IPS-20b (cell line): ENCODE measurements at regions not wholly inside any gene's neighbourhood (a gene's known extent, or its start where the extent isn't known, plus 50 kb on each side); places are given as distances from the start of the nearest gene placed in this dataset.

Experiments used
- H3K27ac ChIP-seq: one replicate; pipeline ENCODE4 v1.5.1; 2013; ENCODE audit warnings: low read length
- H3K27me3 ChIP-seq: 2 replicates; pipeline ENCODE4 v1.6.1; 2013; ENCODE audit warnings: mild to moderate bottlenecking, low read length, inconsistent platforms; ENCODE audit not compliant: insufficient read depth
- H3K36me3 ChIP-seq: 2 replicates; pipeline ENCODE4 v1.6.1; 2013; ENCODE audit warnings: low read depth, mild to moderate bottlenecking, inconsistent platforms, low read length, moderate library complexity; ENCODE audit not compliant: insufficient read depth
- H3K4me1 ChIP-seq: 2 replicates; pipeline ENCODE4 v1.6.1; 2013; ENCODE audit warnings: mild to moderate bottlenecking, control low read depth, inconsistent platforms, low read length, moderate library complexity; ENCODE audit not compliant: insufficient read depth
- H3K4me3 ChIP-seq: 2 replicates; pipeline ENCODE4 v1.5.1; 2013; ENCODE audit warnings: mild to moderate bottlenecking, low read length, inconsistent platforms
- H3K9ac ChIP-seq: 2 replicates; pipeline ENCODE4 v1.6.1; 2013; ENCODE audit warnings: low read depth, mild to moderate bottlenecking, inconsistent platforms, low read length, moderate library complexity
- H3K9me3 ChIP-seq: 2 replicates; pipeline ENCODE4 v1.6.1; 2013; ENCODE audit warnings: mild to moderate bottlenecking, low read depth, low read length, inconsistent platforms; ENCODE audit not compliant: insufficient read depth

- no peaks in the 10 kb centered on the region for H3K36me3 ChIP-seq
- H3K27ac ChIP-seq, result no peak overlapping the region
- H3K9me3 ChIP-seq, result no peaks in the 10 kb centered on the region
- H3K9ac ChIP-seq, result no peak overlapping the region
- H3K4me3 ChIP-seq, result no peak overlapping the region
- no peaks in the 10 kb centered on the region for H3K4me1 ChIP-seq
- H3K27me3 ChIP-seq, result no peaks in the 10 kb centered on the region
Measured at GRCh38 chr6:156306531-156306930, 470.6 kb upstream of the ARID1B start.

DNA sequence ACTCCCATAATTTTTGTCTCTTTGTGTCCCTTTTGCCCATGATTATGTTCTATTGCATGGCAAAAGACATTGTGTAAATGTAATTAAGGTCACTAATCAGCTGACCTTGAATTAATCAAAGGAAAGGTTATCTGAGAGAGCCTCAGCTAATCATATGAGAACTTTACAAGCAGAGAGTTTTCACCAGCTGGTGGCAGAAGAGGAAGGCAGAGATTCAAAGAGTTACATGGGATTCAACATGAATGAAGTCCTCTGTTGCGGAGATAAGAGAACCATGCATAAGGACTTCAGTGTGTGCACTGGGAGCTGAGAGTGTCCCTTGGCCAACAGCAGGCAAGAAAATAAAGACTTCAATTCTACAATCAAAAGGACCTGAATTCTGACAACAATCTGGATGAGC lies 494.1 kb upstream of the ARID1B start:
- H3K27me3 ChIP-seq, result no peaks in the 10 kb centered on the region
- H3K4me1 ChIP-seq, result no peaks in the 10 kb centered on the region
- no peaks in the 10 kb centered on the region; the same call in 1 of the 2 replicates for H3K9me3 ChIP-seq
- no peak overlapping the region for H3K9ac ChIP-seq
- no peak overlapping the region for H3K27ac ChIP-seq
- no peaks in the 10 kb centered on the region for H3K36me3 ChIP-seq
- no peak overlapping the region for H3K4me3 ChIP-seq

DNA sequence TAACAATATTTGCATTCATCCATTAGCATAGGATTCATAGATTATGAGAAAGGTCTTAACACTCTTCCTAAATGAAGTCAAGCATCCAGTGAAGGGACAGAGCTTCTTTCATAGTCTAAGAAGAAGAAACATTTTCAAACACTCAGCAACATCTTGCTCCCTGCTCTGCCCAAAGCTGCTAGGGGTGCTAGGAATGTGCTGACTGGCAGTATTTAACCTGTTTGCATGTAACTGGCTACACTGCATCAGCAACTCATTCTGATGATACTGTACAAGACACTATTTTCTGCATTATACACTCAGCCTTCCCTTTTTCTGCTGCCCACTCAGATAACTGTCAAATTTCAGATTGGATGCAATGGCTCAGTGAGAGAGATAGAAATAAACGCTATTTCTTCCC lies 495.1 kb upstream of the ARID1B start:
- H3K4me3 ChIP-seq, result no peak overlapping the region
- H3K9me3 ChIP-seq, result peaks cover 3% of the 10 kb centered on the region; the same call in 1 of the 2 replicates
- H3K27me3 ChIP-seq, result no peaks in the 10 kb centered on the region
- no peaks in the 10 kb centered on the region for H3K4me1 ChIP-seq
- no peaks in the 10 kb centered on the region for H3K36me3 ChIP-seq
- no peak overlapping the region for H3K9ac ChIP-seq
- H3K27ac ChIP-seq, result no peak overlapping the region

GRCh38 chr6:156281266-156281665 lies 495.9 kb upstream of the ARID1B start:
- Histone ChIP-seq H3K27ac (no peak overlapping the region), H3K36me3 (no peaks in the 10 kb centered on the region), H3K9me3 (peaks cover 3% of the 10 kb centered on the region; the same call in 1 of the 2 replicates), H3K27me3 (no peaks in the 10 kb centered on the region), H3K4me3 (no peak overlapping the region), H3K4me1 (no peaks in the 10 kb centered on the region), H3K9ac (no peak overlapping the region)

GRCh38 chr6:156280065-156280464 lies 497.1 kb upstream of the ARID1B start:
- no peaks in the 10 kb centered on the region for H3K4me1 ChIP-seq
- H3K27me3 ChIP-seq, result no peaks in the 10 kb centered on the region
- no peaks in the 10 kb centered on the region for H3K36me3 ChIP-seq
- no peak overlapping the region for H3K27ac ChIP-seq
- peaks cover 3% of the 10 kb centered on the region; the same call in 1 of the 2 replicates for H3K9me3 ChIP-seq
- H3K4me3 ChIP-seq, result no peak overlapping the region
- no peak overlapping the region for H3K9ac ChIP-seq

GRCh38 chr6:156279261-156279969 lies 497.8 kb upstream of the ARID1B start:
- no peak overlapping the region for H3K27ac ChIP-seq
- H3K9me3 ChIP-seq, result peaks cover 3% of the 10 kb centered on the region; the same call in 1 of the 2 replicates
- H3K27me3 ChIP-seq, result no peaks in the 10 kb centered on the region
- no peaks in the 10 kb centered on the region for H3K36me3 ChIP-seq
- no peaks in the 10 kb centered on the region for H3K4me1 ChIP-seq
- no peak overlapping the region for H3K9ac ChIP-seq
- H3K4me3 ChIP-seq, result no peak overlapping the region

- Histone ChIP-seq H3K36me3 (no peaks in the 10 kb centered on the region), H3K4me1 (no peaks in the 10 kb centered on the region), H3K27ac (no peak overlapping the region), H3K4me3 (no peak overlapping the region), H3K9me3 (peaks cover 3% of the 10 kb centered on the region; the same call in 1 of the 2 replicates), H3K9ac (no peak overlapping the region), H3K27me3 (no peaks in the 10 kb centered on the region)
Measured at GRCh38 chr6:156273065-156273711, 504.0 kb upstream of the ARID1B start.

GRCh38 chr6:156269751-156270369 lies 507.3 kb upstream of the ARID1B start:
- no peaks in the 10 kb centered on the region for H3K36me3 ChIP-seq
- H3K9me3 ChIP-seq, result no peaks in the 10 kb centered on the region
- no peak overlapping the region for H3K4me3 ChIP-seq
- no peak overlapping the region for H3K9ac ChIP-seq
- H3K4me1 ChIP-seq, result no peaks in the 10 kb centered on the region
- no peaks in the 10 kb centered on the region for H3K27me3 ChIP-seq
- H3K27ac ChIP-seq, result no peak overlapping the region

DNA sequence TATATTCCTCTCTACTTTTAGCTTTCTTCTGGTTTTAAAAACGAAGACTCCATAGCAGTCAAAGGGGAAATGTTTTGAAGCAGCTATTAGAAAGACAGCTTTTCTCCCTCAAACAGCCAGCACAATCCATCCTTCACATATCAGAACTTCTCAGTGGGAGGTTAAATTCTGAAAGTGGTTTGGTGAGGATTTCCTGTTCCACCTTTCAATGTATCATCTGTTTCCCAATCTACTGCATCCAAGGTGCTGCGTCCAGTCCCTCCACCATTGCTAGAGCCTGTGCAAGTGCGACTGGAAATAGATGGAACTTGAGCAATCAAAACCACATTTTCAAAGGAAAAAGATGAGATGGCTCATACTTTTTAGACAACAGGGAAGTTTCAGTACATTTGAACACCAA lies 508.3 kb upstream of the ARID1B start:
- Histone ChIP-seq H3K9ac (no peak overlapping the region), H3K27me3 (no peaks in the 10 kb centered on the region), H3K27ac (no peak overlapping the region), H3K36me3 (no peaks in the 10 kb centered on the region), H3K4me1 (no peaks in the 10 kb centered on the region), H3K9me3 (no peaks in the 10 kb centered on the region), H3K4me3 (no peak overlapping the region)

- Histone ChIP-seq H3K27me3 (no peaks in the 10 kb centered on the region), H3K27ac (no peak overlapping the region), H3K4me3 (no peak overlapping the region), H3K9ac (no peak overlapping the region), H3K9me3 (no peaks in the 10 kb centered on the region), H3K36me3 (no peaks in the 10 kb centered on the region), H3K4me1 (no peaks in the 10 kb centered on the region)
Measured at GRCh38 chr6:156262014-156262413, 515.2 kb upstream of the ARID1B start.

DNA sequence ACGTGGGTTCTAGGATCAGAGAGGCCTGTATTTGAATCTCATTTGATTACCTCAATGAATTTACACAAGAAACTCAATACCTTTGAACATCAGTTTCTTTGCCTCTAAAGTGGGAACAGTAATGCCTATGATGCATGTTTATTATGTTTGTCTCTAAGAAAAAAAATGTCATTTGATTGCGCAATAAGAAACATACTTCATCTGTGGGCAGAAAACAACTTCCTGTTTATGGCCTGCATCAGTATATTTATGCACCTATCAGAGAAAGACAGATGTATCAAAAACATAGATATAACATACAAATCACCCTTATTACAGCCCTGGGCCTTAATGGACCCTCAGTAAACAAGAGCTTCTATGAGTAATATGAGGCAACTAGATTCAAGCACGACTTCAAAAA lies 516.4 kb upstream of the ARID1B start:
- H3K9ac ChIP-seq, result no peak overlapping the region
- H3K27ac ChIP-seq, result no peak overlapping the region
- no peaks in the 10 kb centered on the region for H3K4me1 ChIP-seq
- H3K27me3 ChIP-seq, result no peaks in the 10 kb centered on the region
- H3K9me3 ChIP-seq, result no peaks in the 10 kb centered on the region
- H3K4me3 ChIP-seq, result no peak overlapping the region
- H3K36me3 ChIP-seq, result no peaks in the 10 kb centered on the region

DNA sequence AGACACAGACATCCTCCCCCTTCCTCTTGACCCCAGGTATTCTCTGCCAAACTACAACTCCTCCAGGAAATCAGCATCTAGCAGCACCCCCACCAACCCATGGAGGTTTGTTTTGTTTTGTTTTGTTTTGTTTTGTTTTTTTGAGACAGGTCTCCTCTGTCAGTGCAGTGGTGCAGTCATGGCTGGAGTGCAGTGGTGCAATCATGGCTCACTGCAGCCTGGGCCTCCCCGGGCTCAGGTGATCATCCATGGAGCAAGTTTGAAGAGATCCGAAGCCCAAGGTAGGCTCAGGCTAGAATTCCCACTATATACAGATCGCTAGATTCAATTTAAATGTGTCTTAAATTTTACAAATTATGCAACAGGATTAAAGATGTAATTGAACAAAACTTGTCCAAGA lies 518.2 kb upstream of the ARID1B start:
- H3K4me3 ChIP-seq, result no peak overlapping the region
- no peak overlapping the region for H3K27ac ChIP-seq
- no peaks in the 10 kb centered on the region for H3K27me3 ChIP-seq
- no peaks in the 10 kb centered on the region for H3K4me1 ChIP-seq
- H3K36me3 ChIP-seq, result no peaks in the 10 kb centered on the region
- no peaks in the 10 kb centered on the region for H3K9me3 ChIP-seq
- no peak overlapping the region for H3K9ac ChIP-seq
